ENCODE measurements at regions not wholly inside any gene's neighbourhood (a gene's known extent, or its start where the extent isn't known, plus 50 kb on each side); places are given as distances from the start of the nearest gene placed in this dataset.

DNA sequence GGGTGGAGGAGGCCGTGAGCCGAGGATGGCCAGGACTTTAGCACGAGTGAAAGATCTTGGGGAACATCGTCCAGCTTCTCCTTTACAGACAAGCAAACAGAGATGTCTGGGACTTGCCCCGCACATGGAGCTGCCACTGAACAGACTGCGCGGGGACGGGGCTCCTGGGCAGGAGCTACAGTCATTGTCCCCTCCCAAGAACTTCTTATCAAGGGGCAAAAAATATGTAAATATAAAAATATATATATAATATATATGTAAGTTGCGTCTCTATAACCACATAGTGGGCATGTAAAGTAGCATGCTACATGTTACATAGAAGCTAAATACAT is 245.0 kb upstream of the SALL3 start:
- TF ChIP-seq SIN3A (IDR thresholded peaks at IDR 0.05; ENCODE audit: borderline replicate concordance, insufficient read depth, low read length) = no peak
- TF ChIP-seq TAF1 (IDR thresholded peaks at IDR 0.05; ENCODE audit: borderline replicate concordance, insufficient read depth, low read length) = no peak
- TF ChIP-seq FOXP2 (optimal IDR thresholded peaks at IDR 0.05; ENCODE audit: borderline replicate concordance, extremely low read depth, extremely low read length, insufficient read depth) = no peak
- TF ChIP-seq POLR2AphosphoS5 (IDR thresholded peaks at IDR 0.05; ENCODE audit: low read depth, low read length) = no peak
- TF ChIP-seq, protein P1, sequence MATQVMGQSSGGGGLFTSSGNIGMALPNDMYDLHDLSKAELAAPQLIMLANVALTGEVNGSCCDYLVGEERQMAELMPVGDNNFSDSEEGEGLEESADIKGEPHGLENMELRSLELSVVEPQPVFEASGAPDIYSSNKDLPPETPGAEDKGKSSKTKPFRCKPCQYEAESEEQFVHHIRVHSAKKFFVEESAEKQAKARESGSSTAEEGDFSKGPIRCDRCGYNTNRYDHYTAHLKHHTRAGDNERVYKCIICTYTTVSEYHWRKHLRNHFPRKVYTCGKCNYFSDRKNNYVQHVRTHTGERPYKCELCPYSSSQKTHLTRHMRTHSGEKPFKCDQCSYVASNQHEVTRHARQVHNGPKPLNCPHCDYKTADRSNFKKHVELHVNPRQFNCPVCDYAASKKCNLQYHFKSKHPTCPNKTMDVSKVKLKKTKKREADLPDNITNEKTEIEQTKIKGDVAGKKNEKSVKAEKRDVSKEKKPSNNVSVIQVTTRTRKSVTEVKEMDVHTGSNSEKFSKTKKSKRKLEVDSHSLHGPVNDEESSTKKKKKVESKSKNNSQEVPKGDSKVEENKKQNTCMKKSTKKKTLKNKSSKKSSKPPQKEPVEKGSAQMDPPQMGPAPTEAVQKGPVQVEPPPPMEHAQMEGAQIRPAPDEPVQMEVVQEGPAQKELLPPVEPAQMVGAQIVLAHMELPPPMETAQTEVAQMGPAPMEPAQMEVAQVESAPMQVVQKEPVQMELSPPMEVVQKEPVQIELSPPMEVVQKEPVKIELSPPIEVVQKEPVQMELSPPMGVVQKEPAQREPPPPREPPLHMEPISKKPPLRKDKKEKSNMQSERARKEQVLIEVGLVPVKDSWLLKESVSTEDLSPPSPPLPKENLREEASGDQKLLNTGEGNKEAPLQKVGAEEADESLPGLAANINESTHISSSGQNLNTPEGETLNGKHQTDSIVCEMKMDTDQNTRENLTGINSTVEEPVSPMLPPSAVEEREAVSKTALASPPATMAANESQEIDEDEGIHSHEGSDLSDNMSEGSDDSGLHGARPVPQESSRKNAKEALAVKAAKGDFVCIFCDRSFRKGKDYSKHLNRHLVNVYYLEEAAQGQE (IDR thresholded peaks at IDR 0.05; ENCODE audit: insufficient read depth in 1 of 2, low read depth in 2 of 2, low read length in 2 of 2) = no peak

DNA sequence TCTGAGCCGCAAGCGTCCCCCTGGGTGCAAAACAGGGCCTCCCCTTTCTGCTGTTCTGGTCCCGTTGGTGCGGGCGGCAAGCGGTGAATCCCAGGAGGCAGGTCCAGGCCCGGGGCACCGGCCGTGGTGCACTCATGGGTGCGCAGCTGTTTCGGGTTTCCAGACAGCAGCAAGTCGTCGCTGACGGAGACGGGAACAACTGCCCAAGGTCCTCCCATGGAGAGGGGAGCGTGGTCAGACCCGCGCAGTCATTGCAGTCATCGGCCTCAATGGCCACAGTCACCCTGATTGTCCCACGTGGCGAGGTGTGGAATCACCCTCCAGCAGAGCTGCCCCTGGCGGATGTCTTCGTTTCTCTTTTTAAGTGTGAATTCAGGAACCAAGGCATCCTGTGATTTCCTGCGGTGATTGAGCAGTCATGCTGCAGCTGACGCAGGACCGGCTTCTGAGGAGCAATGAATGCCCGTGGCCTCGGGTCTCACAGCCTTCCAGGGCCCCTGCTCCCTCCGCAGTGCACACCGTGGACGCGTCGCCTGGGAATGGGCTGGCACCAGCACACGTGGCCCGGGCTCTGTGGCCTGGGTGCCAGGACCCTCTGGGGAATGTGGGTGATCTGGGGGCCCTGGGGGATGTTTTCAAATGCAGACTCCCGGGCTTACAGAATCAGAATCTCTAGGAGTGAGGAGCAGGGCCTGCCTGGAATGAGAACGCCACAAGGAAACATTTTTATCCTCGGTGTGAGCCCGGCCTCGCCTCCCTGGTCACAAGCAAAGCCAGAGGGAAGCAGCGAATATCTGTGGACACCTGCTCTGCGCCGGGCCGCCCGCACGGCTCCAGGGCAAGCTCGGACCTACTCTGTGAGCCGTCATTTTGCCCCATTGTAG is 244.2 kb upstream of the SALL3 start:
- TF ChIP-seq FOXP2 (optimal IDR thresholded peaks at IDR 0.05; ENCODE audit: borderline replicate concordance, extremely low read depth, extremely low read length, insufficient read depth) = no peak
- no peak for TF ChIP-seq POLR2AphosphoS5 (IDR thresholded peaks at IDR 0.05; ENCODE audit: low read depth, low read length)
- TF ChIP-seq TAF1 (IDR thresholded peaks at IDR 0.05; ENCODE audit: borderline replicate concordance, insufficient read depth, low read length) = no peak
- TF ChIP-seq, protein P1 (IDR thresholded peaks at IDR 0.05; ENCODE audit: insufficient read depth in 1 of 2, low read depth in 2 of 2, low read length in 2 of 2) = no peak
- no peak for TF ChIP-seq SIN3A (IDR thresholded peaks at IDR 0.05; ENCODE audit: borderline replicate concordance, insufficient read depth, low read length)

GRCh38 chr18:78736015-78736690 is 243.5 kb upstream of the SALL3 start:
- no peak for TF ChIP-seq FOXP2 (optimal IDR thresholded peaks at IDR 0.05; ENCODE audit: borderline replicate concordance, extremely low read depth, extremely low read length, insufficient read depth)
- TF ChIP-seq POLR2AphosphoS5 (IDR thresholded peaks at IDR 0.05; ENCODE audit: low read depth, low read length) = no peak
- TF ChIP-seq, protein P1 (IDR thresholded peaks at IDR 0.05; ENCODE audit: insufficient read depth in 1 of 2, low read depth in 2 of 2, low read length in 2 of 2) = no peak
- no peak for TF ChIP-seq SIN3A (IDR thresholded peaks at IDR 0.05; ENCODE audit: borderline replicate concordance, insufficient read depth, low read length)

DNA sequence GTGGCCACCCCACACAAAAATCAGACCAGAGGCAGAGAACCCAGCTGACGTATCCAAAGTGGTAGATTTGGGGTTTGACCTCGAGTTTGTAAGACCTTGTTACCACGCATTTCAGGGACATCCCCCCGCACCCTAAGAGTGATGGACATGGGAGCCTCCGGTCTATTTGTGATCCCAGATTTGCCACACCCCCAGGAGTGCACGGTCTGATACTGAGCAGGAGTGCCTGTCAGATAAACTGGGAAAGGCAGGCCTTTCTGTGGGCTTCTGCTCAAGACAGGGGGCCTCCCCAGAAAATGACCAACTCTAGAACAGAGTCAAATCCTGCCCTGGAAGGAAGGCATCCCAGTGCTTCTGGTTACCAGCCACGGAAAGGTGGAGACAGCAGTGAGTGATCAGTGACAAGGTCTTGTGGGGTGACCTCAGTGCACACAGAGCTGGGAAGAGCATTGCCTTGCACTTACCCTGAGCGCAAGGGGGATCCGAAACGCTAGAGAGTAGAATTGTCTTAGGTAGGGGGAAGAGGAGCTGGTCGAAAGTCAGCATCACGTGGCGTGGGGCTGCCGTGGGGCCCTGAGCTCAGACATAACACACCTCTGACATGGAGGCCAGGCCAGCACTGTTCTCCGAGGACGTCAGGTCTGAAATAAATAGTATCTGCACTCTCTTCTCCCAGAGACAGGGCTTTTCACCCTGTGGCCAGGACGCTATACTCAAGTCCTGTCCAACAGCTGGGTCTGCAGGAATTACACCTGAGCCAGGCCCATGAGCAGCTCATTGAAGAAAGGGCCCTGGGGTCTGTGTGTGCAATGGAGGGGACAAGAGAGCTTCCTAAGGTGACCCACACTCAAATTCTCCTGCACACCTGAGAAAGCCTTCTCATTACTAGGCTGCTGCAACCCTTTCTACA is 242.4 kb upstream of the SALL3 start:
- TF ChIP-seq, protein P1 (IDR thresholded peaks at IDR 0.05; ENCODE audit: insufficient read depth in 1 of 2, low read depth in 2 of 2, low read length in 2 of 2) = no peak
- TF ChIP-seq TAF1 (IDR thresholded peaks at IDR 0.05; ENCODE audit: borderline replicate concordance, insufficient read depth, low read length) (no peak), FOXP2 (optimal IDR thresholded peaks at IDR 0.05; ENCODE audit: borderline replicate concordance, extremely low read depth, extremely low read length, insufficient read depth) (no peak), SIN3A (IDR thresholded peaks at IDR 0.05; ENCODE audit: borderline replicate concordance, insufficient read depth, low read length) (no peak), POLR2AphosphoS5 (IDR thresholded peaks at IDR 0.05; ENCODE audit: low read depth, low read length) (no peak)
